ENCODE measurements at regions not wholly inside any gene's neighbourhood (a gene's known extent, or its start where the extent isn't known, plus 50 kb on each side); places are given as distances from the start of the nearest gene placed in this dataset.

DNA sequence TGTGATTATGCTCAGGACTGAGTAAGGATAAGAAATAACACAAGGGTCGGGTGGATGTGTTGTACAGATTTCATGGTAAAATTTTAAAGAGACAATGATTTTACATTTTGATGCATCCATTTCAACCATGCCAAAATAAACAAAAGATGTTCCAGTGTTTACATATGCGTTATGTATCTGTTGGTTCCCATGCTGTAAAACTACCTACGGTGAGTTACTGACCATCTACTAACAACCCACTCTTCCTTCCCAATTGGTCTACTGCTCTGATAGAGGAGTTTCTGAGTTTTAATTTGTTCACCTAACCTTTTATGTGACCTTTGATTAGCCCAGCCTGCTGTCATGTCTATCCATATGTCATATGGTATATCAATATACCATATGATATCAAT, 1697.1 kb downstream of the MAT2B start:
- intact Hi-C loops (cut with micrococcal nuclease; ENCODE audit: unreplicated experiment) (no loop called here), in situ Hi-C loops (cut with HindIII; ENCODE audit: extremely low pct_ligation_motif_present, low pct_unique_long_range_greater_than_20kb) (loop anchor here (25.0 kb wide), 2 partner anchors 1190 to 1640 kb away; no protein-coding TSS in a partner anchor)
- Histone ChIP-seq H3K27ac (ENCODE audit: extremely low read length, insufficient read depth, low read length) (no peak overlapping the region), H3K79me2 (ENCODE audit: insufficient read depth, low read length) (no peaks in the 10 kb centered on the region), H3K36me3 (replicated peaks in 1 of 2; ENCODE audit: control insufficient read depth in 1 of 2, insufficient read depth in 2 of 2, low read length in 2 of 2) (no peaks in the 10 kb centered on the region), H3K4me2 (ENCODE audit: low read depth, low read length) (no peak overlapping the region), H3K9ac (ENCODE audit: insufficient read depth, low read depth, low read length) (no peak overlapping the region), H2AFZ (ENCODE audit: low read length) (no peak overlapping the region), H3K9me3 (ENCODE audit: low read length) (peaks cover 23% of the 10 kb centered on the region), H3K4me3 (replicated peaks in 1 of 3; ENCODE audit: insufficient read depth in 1 of 3, low read depth in 2 of 3, low read length in 3 of 3) (no peak overlapping the region), H4K20me1 (ENCODE audit: insufficient read depth, low read length) (no peaks in the 10 kb centered on the region), H3K4me1 (ENCODE audit: insufficient read depth, low read length) (no peaks in the 10 kb centered on the region), H3K27me3 (ENCODE audit: control insufficient read depth in 1 of 2, insufficient read depth in 2 of 2, low read length in 2 of 2) (no peaks in the 10 kb centered on the region)
- ATAC-seq = no peak
- 21% methylated on average over 3 of the region's 3 CpGs for WGBS (ENCODE audit: low lambda C conversion rate)
- ChIA-PET POLR2A (no interaction called here), CTCF (ENCODE audit: low intra/inter-chr PET ratio, low total read pairs) (no interaction called here)
- DNase-seq (ENCODE audit: low spot score) = no peak
- BruUV-seq (replicated peaks) = no TSS peak
- no peak for FAIRE-seq
- TF ChIP-seq SMC3 (IDR thresholded peaks at IDR 0.05; ENCODE audit: low read length) (no peak), SMARCE1 (IDR thresholded peaks at IDR 0.05; ENCODE audit: borderline replicate concordance) (no peak), CREBL2 (CRISPR knock-in tag; IDR thresholded peaks at IDR 0.05; ENCODE audit: borderline replicate concordance) (no peak), ETV6 (CRISPR knock-in tag; conservative IDR thresholded peaks at IDR 0.05) (no peak), KDM3A (CRISPR knock-in tag; IDR thresholded peaks at IDR 0.05; ENCODE audit: low read depth) (no peak), ESRRA (CRISPR knock-in tag; IDR thresholded peaks at IDR 0.05; ENCODE audit: low read depth) (no peak), IKZF4 (CRISPR knock-in tag; IDR thresholded peaks at IDR 0.05; ENCODE audit: borderline replicate concordance, low read depth, not compliant biosample characterization) (no peak)
- TF ChIP-seq, protein P1, sequence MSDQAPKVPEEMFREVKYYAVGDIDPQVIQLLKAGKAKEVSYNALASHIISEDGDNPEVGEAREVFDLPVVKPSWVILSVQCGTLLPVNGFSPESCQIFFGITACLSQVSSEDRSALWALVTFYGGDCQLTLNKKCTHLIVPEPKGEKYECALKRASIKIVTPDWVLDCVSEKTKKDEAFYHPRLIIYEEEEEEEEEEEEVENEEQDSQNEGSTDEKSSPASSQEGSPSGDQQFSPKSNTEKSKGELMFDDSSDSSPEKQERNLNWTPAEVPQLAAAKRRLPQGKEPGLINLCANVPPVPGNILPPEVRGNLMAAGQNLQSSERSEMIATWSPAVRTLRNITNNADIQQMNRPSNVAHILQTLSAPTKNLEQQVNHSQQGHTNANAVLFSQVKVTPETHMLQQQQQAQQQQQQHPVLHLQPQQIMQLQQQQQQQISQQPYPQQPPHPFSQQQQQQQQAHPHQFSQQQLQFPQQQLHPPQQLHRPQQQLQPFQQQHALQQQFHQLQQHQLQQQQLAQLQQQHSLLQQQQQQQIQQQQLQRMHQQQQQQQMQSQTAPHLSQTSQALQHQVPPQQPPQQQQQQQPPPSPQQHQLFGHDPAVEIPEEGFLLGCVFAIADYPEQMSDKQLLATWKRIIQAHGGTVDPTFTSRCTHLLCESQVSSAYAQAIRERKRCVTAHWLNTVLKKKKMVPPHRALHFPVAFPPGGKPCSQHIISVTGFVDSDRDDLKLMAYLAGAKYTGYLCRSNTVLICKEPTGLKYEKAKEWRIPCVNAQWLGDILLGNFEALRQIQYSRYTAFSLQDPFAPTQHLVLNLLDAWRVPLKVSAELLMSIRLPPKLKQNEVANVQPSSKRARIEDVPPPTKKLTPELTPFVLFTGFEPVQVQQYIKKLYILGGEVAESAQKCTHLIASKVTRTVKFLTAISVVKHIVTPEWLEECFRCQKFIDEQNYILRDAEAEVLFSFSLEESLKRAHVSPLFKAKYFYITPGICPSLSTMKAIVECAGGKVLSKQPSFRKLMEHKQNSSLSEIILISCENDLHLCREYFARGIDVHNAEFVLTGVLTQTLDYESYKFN (CRISPR knock-in tag; conservative IDR thresholded peaks at IDR 0.05) = no peak
- TF ChIP-seq, protein P2, sequence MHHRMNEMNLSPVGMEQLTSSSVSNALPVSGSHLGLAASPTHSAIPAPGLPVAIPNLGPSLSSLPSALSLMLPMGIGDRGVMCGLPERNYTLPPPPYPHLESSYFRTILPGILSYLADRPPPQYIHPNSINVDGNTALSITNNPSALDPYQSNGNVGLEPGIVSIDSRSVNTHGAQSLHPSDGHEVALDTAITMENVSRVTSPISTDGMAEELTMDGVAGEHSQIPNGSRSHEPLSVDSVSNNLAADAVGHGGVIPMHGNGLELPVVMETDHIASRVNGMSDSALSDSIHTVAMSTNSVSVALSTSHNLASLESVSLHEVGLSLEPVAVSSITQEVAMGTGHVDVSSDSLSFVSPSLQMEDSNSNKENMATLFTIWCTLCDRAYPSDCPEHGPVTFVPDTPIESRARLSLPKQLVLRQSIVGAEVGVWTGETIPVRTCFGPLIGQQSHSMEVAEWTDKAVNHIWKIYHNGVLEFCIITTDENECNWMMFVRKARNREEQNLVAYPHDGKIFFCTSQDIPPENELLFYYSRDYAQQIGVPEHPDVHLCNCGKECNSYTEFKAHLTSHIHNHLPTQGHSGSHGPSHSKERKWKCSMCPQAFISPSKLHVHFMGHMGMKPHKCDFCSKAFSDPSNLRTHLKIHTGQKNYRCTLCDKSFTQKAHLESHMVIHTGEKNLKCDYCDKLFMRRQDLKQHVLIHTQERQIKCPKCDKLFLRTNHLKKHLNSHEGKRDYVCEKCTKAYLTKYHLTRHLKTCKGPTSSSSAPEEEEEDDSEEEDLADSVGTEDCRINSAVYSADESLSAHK (CRISPR knock-in tag; IDR thresholded peaks at IDR 0.05; ENCODE audit: borderline replicate concordance) = no peak
